HepG2 (cell line): ENCODE measurements at regions not wholly inside any gene's neighbourhood (a gene's known extent, or its start where the extent isn't known, plus 50 kb on each side); places are given as distances from the start of the nearest gene placed in this dataset.

Experiments
- ATAC-seq: fragments of 200-7000 bp; cut with Tn5 transposase; 3 replicates; pipeline ENCODE4 v1.9.1; 2020; ENCODE audit warnings: mild to moderate bottlenecking, moderate library complexity
- BruUV-seq: library from RNA; stranded (reverse); fragments of 400-500 nt; replicated peaks from 2 replicates; lab custom pipeline; 2021; lab: Mats Ljungman, UMichigan
- CTCF ChIA-PET: fragments of 300-600 bp; formaldehyde crosslinking; extraction: SDS; loops from one replicate; lab custom pipeline; 2021; ENCODE audit warnings: low total read pairs, inconsistent platforms, low intra/inter-chr PET ratio; lab: Yijun Ruan, JAX
- POLR2A ChIA-PET: fragments of 350-600 bp; sonication (Branson Sonifier 250); formaldehyde crosslinking; loops from one replicate; lab custom pipeline; 2020; ENCODE audit warnings: antibody characterized with exemption, inconsistent platforms; lab: Yijun Ruan, JAX
- DNase-seq: peaks from one replicate; pipeline ENCODE4 v3.0.0-alpha.2; 2015; ENCODE audit warnings: low spot score
- FAIRE-seq: peaks from 3 replicates; lab custom pipeline; 2011; peaks lifted over from hg19 to GRCh38; lab: Jason Lieb, UNC
- H2AFZ ChIP-seq: one replicate; pipeline ENCODE4 v1.6.1; 2011; ENCODE audit warnings: low read length, inconsistent platforms
- H3K27ac ChIP-seq: fragments of 300-600 bp; 3 replicates; pipeline ENCODE4 v1.8.0; 2011; ENCODE audit warnings: mixed run types, mild to moderate bottlenecking, mixed read lengths, low read length, inconsistent platforms; ENCODE audit not compliant: insufficient read depth; ENCODE audit errors: extremely low read length
- H3K27me3 ChIP-seq, 2 experiments: fragments of 200-600 bp in 1 of 2; 2 replicates in 1 of 2; 3 replicates in 1 of 2; pipeline versions ENCODE4 v1.6.0 to v1.8.0; 2011; ENCODE audit warnings: low read length in 2 of 2, mild to moderate bottlenecking in 2 of 2, moderate library complexity in 2 of 2, inconsistent platforms in 1 of 2; ENCODE audit not compliant: insufficient read depth in 2 of 2, control insufficient read depth in 1 of 2
- H3K36me3 ChIP-seq, 2 experiments: fragments of 200-600 bp in 1 of 2; replicated peaks in 1 of 2; 2 replicates in 1 of 2; 3 replicates in 1 of 2; pipeline versions ENCODE4 v1.5.1 to v1.8.0; 2011; ENCODE audit warnings: low read length in 2 of 2, inconsistent platforms in 1 of 2; ENCODE audit not compliant: insufficient read depth in 2 of 2, control insufficient read depth in 1 of 2
- H3K4me1 ChIP-seq: 2 replicates; pipeline ENCODE4 v1.5.1; 2012; ENCODE audit warnings: low read length, inconsistent platforms; ENCODE audit not compliant: insufficient read depth
- H3K4me2 ChIP-seq: 2 replicates; pipeline ENCODE4 v1.6.0; 2011; ENCODE audit warnings: low read depth, low read length, inconsistent platforms
- H3K4me3 ChIP-seq, 3 experiments: fragments of 200-600 bp in 1 of 3; sonication (generic), shearing (Covaris generic) in 1 of 3; replicated peaks in 1 of 3; 2 replicates each; pipeline ENCODE4 v1.5.1; 2011 to 2016; ENCODE audit warnings: low read length in 3 of 3, inconsistent platforms in 2 of 3, low read depth in 2 of 3, mild to moderate bottlenecking in 2 of 3, control low read depth in 1 of 3, mixed read lengths in 1 of 3; ENCODE audit not compliant: insufficient read depth in 1 of 3
- H3K79me2 ChIP-seq: one replicate; pipeline ENCODE4 v1.6.1; 2011; ENCODE audit warnings: low read length, inconsistent platforms; ENCODE audit not compliant: insufficient read depth
- H3K9ac ChIP-seq: 2 replicates; pipeline ENCODE4 v1.6.0; 2011; ENCODE audit warnings: mild to moderate bottlenecking, low read depth, low read length, inconsistent platforms; ENCODE audit not compliant: insufficient read depth
- H3K9me3 ChIP-seq: 2 replicates; pipeline ENCODE4 v1.5.1; 2012; ENCODE audit warnings: mild to moderate bottlenecking, low read length
- H4K20me1 ChIP-seq: 2 replicates; pipeline ENCODE4 v1.6.0; 2011; ENCODE audit warnings: inconsistent platforms, mild to moderate bottlenecking, low read length, moderate library complexity; ENCODE audit not compliant: insufficient read depth
- DMAP1 ChIP-seq: IDR thresholded peaks from 2 replicates; pipeline ENCODE4 v1.6.1; 2016
- HNRNPLL ChIP-seq: fragments of 200-400 bp; formaldehyde crosslinking; IDR thresholded peaks from 2 replicates; pipeline ENCODE4 v1.6.1; 2017; ENCODE audit warnings: mild to moderate bottlenecking, low read depth, low read length; ENCODE audit not compliant: poor library complexity, severe bottlenecking
- KLF13 ChIP-seq: sonication (generic); formaldehyde crosslinking; IDR thresholded peaks from 2 replicates; pipeline ENCODE4 v1.4.0; 2020; ENCODE audit warnings: mild to moderate bottlenecking, missing genetic modification reagents
- MEIS2 ChIP-seq: sonication (generic); formaldehyde crosslinking; IDR thresholded peaks from 2 replicates; pipeline ENCODE4 v1.9.0; 2021; ENCODE audit warnings: mild to moderate bottlenecking, missing genetic modification reagents
- SAP130 ChIP-seq: IDR thresholded peaks from 2 replicates; pipeline ENCODE4 v1.6.1; 2016; ENCODE audit warnings: low read depth
- TCF7 ChIP-seq: sonication (generic); IDR thresholded peaks from 2 replicates; pipeline ENCODE4 v1.6.1; 2016; ENCODE audit warnings: antibody characterized with exemption, low read depth
- ZBTB3 ChIP-seq: sonication (generic); formaldehyde crosslinking; IDR thresholded peaks from 2 replicates; pipeline ENCODE4 v1.4.0; 2020; ENCODE audit warnings: low read depth, mild to moderate bottlenecking, moderate library complexity, missing genetic modification reagents, borderline replicate concordance
- ZNF10 ChIP-seq: sonication (generic); formaldehyde crosslinking; IDR thresholded peaks from 2 replicates; pipeline ENCODE4 v1.4.0; 2020; ENCODE audit warnings: mild to moderate bottlenecking, low read depth, missing genetic modification reagents, borderline replicate concordance
- ZNF224 ChIP-seq: sonication (generic); formaldehyde crosslinking; IDR thresholded peaks from 2 replicates; pipeline ENCODE4 v1.5.0; 2020; ENCODE audit warnings: mild to moderate bottlenecking, missing genetic modification reagents
- ZNF44 ChIP-seq: sonication (generic); formaldehyde crosslinking; IDR thresholded peaks from 2 replicates; pipeline ENCODE4 v1.5.1; 2020; ENCODE audit warnings: mild to moderate bottlenecking, missing genetic modification reagents
- ZNF549 ChIP-seq: sonication (generic); formaldehyde crosslinking; IDR thresholded peaks from 2 replicates; pipeline ENCODE4 v1.5.0; 2020; ENCODE audit warnings: missing genetic modification reagents
- ZNF562 ChIP-seq: sonication (generic); formaldehyde crosslinking; IDR thresholded peaks from 2 replicates; pipeline ENCODE4 v1.8.0; 2022; ENCODE audit warnings: missing genetic modification reagents, borderline replicate concordance
- WGBS: methylation state at CpG from one replicate; pipeline ENCODE4 v1.1.6; 2017; ENCODE audit warnings: low lambda C conversion rate; 5-methylcytosine and 5-hydroxymethylcytosine counted together
- in situ Hi-C: cut with HindIII; loops from 2 replicates; pipeline ENCODE4 v1.10.0; 2017; ENCODE audit warnings: low pct_unique_long_range_greater_than_20kb; ENCODE audit not compliant: extremely low pct_ligation_motif_present
- intact Hi-C: fragments of 100-400 bp; cut with micrococcal nuclease; formaldehyde crosslinking; loops from one replicate; pipeline ENCODE4 v1.10.0; 2022; ENCODE audit not compliant: unreplicated experiment
- TF ChIP-seq, protein P1 (sequence below): sonication (generic); formaldehyde crosslinking; IDR thresholded peaks from 2 replicates; pipeline ENCODE4 v1.8.1; 2022; ENCODE audit warnings: low read depth, mild to moderate bottlenecking, missing genetic modification reagents
- TF ChIP-seq, protein P2 (sequence below): sonication (generic); formaldehyde crosslinking; IDR thresholded peaks from 2 replicates; pipeline ENCODE4 v1.5.1; 2020; ENCODE audit warnings: mild to moderate bottlenecking, missing genetic modification reagents, moderate library complexity
- TF ChIP-seq, protein P3 (sequence below): IDR thresholded peaks from 2 replicates; pipeline ENCODE4 v1.6.1; 2016; ENCODE audit warnings: missing genetic modification reagents, missing compliant biosample characterization
- TF ChIP-seq, protein P4 (sequence below): sonication (generic); formaldehyde crosslinking; IDR thresholded peaks from 2 replicates; pipeline ENCODE4 v1.8.0; 2022; ENCODE audit warnings: mild to moderate bottlenecking, missing genetic modification reagents, moderate library complexity

DNA sequence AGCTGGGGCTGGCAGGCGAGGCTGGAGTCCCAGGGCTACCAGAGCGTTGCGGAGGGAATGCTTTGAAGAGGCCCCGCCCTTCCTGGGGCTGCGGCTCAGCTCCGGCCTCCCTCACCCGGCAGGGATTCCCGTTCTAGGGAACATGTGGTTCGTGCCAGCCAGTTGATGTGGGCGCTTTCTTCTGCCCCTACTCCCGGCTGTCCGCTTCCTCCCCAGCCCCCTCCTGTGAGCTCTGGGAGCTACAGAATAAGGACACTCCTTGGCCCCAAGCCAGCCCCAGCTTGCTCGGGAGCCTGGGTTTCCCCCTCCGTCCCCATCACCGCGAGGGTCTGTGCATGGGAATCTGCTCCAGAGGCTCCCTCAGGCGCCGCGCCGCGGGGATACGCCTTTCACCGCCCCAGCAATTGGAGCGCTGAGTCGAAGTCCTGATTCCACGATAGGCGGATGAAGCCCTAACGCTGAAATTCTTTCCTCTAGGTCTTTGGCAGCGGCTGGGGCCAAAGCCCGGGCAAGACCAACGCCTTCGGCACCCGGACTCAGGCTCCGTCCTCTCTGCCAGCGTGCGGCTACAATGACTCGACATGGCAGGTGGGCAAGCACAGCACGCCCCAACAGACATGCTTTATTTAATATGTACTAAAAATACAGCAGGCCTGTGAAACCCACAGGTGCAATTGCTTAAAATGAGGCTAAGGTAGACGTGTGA lies 69.5 kb downstream of the KLF15 start:
- Histone ChIP-seq H4K20me1 (0 out of 2 replicates have a peak, but pooled peaks cover under 1% of the 10 kb centered on the region), H3K9me3 (no peaks in the 10 kb centered on the region), H3K4me2 (peak overlapping the region; percentile 71), H3K4me3 (peak overlapping the region in 1 of 3 experiments; percentile 60; a peak in 1 of 6 replicates), H3K36me3 (no peaks in the 10 kb centered on the region), H3K4me1 (peaks cover 11% of the 10 kb centered on the region; the same call in 1 of the 2 replicates), H3K79me2 (no peaks in the 10 kb centered on the region), H2AFZ (no peak overlapping the region), H3K9ac (no peak overlapping the region), H3K27me3 (peaks cover 2 to 32% of the 10 kb centered on the region in 2 experiments), H3K27ac (no peak overlapping the region)
- DNase-seq (peak; percentile 41), ATAC-seq (peak; percentile 97), FAIRE-seq (no peak)
- POLR2A ChIA-PET: no interaction called here
- 80% methylated on average over 11 of the region's 39 CpGs for WGBS
- intact Hi-C loops (no loop called here), in situ Hi-C loops (no loop called here)
- CTCF ChIA-PET: no interaction called here
- BruUV-seq: no TSS peak
- TF ChIP-seq ZNF549 (CRISPR knock-in tag) (no peak), KLF13 (CRISPR knock-in tag) (no peak), DMAP1 (CRISPR knock-in tag) (0 out of 2 replicates have a peak, but pooled peaks have one; percentile 21), ZNF44 (CRISPR knock-in tag) (no peak), ZNF10 (CRISPR knock-in tag) (no peak), SAP130 (CRISPR knock-in tag) (peak; percentile 25; the same call in 1 of the 2 replicates), ZNF562 (no peak), ZBTB3 (CRISPR knock-in tag) (no peak), HNRNPLL (peak; percentile 36), TCF7 (peak; percentile 41; the same call in 1 of the 2 replicates), MEIS2 (no peak), ZNF224 (CRISPR knock-in tag) (no peak)
- TF ChIP-seq, protein P1, sequence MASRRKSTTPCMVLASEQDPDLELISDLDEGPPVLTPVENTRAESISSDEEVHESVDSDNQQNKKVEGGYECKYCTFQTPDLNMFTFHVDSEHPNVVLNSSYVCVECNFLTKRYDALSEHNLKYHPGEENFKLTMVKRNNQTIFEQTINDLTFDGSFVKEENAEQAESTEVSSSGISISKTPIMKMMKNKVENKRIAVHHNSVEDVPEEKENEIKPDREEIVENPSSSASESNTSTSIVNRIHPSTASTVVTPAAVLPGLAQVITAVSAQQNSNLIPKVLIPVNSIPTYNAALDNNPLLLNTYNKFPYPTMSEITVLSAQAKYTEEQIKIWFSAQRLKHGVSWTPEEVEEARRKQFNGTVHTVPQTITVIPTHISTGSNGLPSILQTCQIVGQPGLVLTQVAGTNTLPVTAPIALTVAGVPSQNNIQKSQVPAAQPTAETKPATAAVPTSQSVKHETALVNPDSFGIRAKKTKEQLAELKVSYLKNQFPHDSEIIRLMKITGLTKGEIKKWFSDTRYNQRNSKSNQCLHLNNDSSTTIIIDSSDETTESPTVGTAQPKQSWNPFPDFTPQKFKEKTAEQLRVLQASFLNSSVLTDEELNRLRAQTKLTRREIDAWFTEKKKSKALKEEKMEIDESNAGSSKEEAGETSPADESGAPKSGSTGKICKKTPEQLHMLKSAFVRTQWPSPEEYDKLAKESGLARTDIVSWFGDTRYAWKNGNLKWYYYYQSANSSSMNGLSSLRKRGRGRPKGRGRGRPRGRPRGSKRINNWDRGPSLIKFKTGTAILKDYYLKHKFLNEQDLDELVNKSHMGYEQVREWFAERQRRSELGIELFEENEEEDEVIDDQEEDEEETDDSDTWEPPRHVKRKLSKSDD: no peak
- TF ChIP-seq, protein P2, sequence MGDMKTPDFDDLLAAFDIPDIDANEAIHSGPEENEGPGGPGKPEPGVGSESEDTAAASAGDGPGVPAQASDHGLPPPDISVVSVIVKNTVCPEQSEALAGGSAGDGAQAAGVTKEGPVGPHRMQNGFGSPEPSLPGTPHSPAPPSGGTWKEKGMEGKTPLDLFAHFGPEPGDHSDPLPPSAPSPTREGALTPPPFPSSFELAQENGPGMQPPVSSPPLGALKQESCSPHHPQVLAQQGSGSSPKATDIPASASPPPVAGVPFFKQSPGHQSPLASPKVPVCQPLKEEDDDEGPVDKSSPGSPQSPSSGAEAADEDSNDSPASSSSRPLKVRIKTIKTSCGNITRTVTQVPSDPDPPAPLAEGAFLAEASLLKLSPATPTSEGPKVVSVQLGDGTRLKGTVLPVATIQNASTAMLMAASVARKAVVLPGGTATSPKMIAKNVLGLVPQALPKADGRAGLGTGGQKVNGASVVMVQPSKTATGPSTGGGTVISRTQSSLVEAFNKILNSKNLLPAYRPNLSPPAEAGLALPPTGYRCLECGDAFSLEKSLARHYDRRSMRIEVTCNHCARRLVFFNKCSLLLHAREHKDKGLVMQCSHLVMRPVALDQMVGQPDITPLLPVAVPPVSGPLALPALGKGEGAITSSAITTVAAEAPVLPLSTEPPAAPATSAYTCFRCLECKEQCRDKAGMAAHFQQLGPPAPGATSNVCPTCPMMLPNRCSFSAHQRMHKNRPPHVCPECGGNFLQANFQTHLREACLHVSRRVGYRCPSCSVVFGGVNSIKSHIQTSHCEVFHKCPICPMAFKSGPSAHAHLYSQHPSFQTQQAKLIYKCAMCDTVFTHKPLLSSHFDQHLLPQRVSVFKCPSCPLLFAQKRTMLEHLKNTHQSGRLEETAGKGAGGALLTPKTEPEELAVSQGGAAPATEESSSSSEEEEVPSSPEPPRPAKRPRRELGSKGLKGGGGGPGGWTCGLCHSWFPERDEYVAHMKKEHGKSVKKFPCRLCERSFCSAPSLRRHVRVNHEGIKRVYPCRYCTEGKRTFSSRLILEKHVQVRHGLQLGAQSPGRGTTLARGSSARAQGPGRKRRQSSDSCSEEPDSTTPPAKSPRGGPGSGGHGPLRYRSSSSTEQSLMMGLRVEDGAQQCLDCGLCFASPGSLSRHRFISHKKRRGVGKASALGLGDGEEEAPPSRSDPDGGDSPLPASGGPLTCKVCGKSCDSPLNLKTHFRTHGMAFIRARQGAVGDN: peak; percentile 23; the same call in 1 of the 2 replicates
- TF ChIP-seq, protein P3, sequence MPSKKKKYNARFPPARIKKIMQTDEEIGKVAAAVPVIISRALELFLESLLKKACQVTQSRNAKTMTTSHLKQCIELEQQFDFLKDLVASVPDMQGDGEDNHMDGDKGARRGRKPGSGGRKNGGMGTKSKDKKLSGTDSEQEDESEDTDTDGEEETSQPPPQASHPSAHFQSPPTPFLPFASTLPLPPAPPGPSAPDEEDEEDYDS (CRISPR knock-in tag): no peak
- TF ChIP-seq, protein P4, sequence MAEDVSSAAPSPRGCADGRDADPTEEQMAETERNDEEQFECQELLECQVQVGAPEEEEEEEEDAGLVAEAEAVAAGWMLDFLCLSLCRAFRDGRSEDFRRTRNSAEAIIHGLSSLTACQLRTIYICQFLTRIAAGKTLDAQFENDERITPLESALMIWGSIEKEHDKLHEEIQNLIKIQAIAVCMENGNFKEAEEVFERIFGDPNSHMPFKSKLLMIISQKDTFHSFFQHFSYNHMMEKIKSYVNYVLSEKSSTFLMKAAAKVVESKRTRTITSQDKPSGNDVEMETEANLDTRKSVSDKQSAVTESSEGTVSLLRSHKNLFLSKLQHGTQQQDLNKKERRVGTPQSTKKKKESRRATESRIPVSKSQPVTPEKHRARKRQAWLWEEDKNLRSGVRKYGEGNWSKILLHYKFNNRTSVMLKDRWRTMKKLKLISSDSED: no peak
